Neuron (in vitro differentiated cells): ENCODE measurements at regions not wholly inside any gene's neighbourhood (a gene's known extent, or its start where the extent isn't known, plus 50 kb on each side); places are given as distances from the start of the nearest gene placed in this dataset.

Experiments
- H2AFZ ChIP-seq: one replicate; pipeline ENCODE4 v1.6.1; 2013; ENCODE audit warnings: low read depth, mild to moderate bottlenecking, inconsistent platforms, low read length, moderate library complexity
- H3K27me3 ChIP-seq: one replicate; pipeline ENCODE4 v1.6.1; 2013; ENCODE audit warnings: low read length; ENCODE audit not compliant: insufficient read depth
- H3K36me3 ChIP-seq: one replicate; pipeline ENCODE4 v1.6.1; 2013; ENCODE audit warnings: low read length; ENCODE audit not compliant: insufficient read depth
- H3K4me1 ChIP-seq: one replicate; pipeline ENCODE4 v1.6.1; 2013; ENCODE audit warnings: low read length; ENCODE audit not compliant: insufficient read depth
- H3K4me3 ChIP-seq: 2 replicates; pipeline ENCODE4 v1.5.1; 2013; ENCODE audit warnings: mild to moderate bottlenecking, low read length, moderate library complexity
- H3K9me3 ChIP-seq: one replicate; pipeline ENCODE4 v1.6.1; 2013; ENCODE audit warnings: low read length

DNA sequence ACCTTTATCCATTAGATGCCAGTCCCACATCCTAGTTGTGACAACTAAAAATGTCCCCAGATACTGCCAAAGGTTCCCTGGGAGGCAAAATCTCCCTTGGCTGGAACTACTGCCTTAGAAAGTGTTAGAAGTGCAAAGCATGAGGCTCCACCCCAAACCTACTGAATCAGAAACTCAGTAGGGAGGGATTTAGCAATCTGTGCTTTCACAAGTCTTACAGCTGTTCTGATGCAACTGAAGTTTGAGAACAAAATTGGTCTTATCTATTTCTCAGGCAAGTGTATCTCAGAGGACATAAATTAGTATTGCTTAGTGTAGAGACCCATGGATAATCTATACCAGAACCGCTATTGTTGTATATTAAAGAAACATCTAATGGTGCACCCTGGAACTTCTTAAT is 70.2 kb downstream of the CLDN1 start:
- Histone ChIP-seq H3K4me1 (no peaks in the 10 kb centered on the region), H3K4me3 (no peak overlapping the region), H3K36me3 (no peaks in the 10 kb centered on the region), H3K27me3 (no peaks in the 10 kb centered on the region), H2AFZ (no peak overlapping the region), H3K9me3 (no peaks in the 10 kb centered on the region)

DNA sequence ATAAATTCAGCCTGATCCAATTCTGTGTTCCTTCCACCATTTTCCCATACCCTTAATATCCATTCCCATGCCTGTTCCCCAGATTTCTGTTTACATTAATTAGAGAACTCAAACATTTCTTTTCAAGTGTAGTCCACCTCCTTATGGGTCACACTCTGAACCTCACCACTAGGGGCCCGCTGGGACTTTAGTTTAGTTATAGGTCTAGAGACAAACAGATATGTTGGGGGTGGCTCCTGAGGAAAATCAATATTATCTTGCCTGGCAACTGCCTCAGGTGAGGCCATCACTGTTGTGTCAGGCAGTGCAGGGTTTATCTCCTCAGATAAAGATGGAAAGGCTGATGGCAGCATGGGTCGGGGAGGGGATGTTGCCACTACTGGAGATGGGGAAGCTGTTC is 72.8 kb downstream of the CLDN1 start:
- no peaks in the 10 kb centered on the region for H3K27me3 ChIP-seq
- H3K4me1 ChIP-seq: no peaks in the 10 kb centered on the region
- H2AFZ ChIP-seq: no peak overlapping the region
- no peaks in the 10 kb centered on the region for H3K9me3 ChIP-seq
- no peak overlapping the region for H3K4me3 ChIP-seq
- no peaks in the 10 kb centered on the region for H3K36me3 ChIP-seq

DNA sequence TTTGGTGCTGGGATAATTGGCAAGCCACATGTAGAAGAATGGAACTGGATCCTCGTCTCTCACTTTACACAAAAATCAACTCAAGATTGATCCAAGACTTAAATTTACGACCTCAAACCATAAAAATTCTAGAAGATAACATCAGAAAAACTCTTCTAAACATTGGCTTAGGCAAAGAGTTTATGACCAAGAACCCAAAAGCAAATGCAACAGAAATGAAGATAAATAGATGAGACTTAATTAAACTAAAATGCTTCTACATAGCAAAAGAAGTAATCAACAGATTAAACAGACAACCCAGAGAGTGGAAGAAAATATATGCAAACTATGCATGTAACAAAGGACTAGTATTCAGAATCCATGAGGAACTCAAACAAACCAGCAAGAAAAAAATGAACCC is 80.1 kb downstream of the CLDN1 start:
- no peaks in the 10 kb centered on the region for H3K9me3 ChIP-seq
- H3K4me3 ChIP-seq: no peak overlapping the region
- no peaks in the 10 kb centered on the region for H3K27me3 ChIP-seq
- H2AFZ ChIP-seq: no peak overlapping the region
- H3K4me1 ChIP-seq: no peaks in the 10 kb centered on the region
- H3K36me3 ChIP-seq: no peaks in the 10 kb centered on the region

DNA sequence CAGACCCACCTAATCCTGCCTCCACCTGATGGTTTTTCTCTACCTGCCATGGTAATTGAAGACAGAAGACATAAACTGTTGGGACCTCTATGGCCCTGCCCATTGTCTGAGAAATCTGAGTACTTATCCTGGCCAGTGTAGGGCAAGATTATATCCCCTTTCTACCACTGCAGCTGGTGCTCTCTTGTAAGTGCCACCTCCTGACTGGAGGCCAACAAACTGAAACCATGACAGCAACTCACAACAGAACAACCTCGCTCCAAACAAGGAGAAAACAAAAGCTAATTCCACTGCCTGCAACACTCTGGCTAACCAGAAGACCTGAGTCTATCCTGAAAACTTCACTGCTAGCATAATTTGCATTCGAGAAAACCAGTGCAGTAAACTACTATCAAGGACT is 82.9 kb downstream of the CLDN1 start:
- H3K4me1 ChIP-seq: no peaks in the 10 kb centered on the region
- no peak overlapping the region for H2AFZ ChIP-seq
- H3K27me3 ChIP-seq: no peaks in the 10 kb centered on the region
- no peaks in the 10 kb centered on the region for H3K9me3 ChIP-seq
- H3K36me3 ChIP-seq: no peaks in the 10 kb centered on the region
- H3K4me3 ChIP-seq: no peak overlapping the region

DNA sequence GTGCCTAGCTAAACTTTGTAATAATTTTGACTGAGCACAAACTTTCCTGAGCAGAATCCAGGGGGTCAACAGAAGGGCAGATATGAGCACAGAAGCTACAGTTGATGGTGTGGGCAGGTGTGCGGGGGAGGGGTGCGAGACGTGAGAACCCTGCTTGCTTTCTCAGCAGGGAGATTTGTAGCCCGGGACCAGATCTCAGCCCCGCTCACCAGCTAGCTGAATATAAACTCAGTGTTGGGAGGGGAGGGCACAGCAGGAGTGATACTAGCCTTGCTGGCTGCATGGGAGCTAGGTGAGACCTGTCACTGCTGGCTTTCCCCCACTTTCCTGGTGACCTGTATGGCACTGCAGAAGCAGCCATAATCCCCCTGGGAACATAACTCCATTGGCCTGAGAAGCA is 83.4 kb downstream of the CLDN1 start:
- no peaks in the 10 kb centered on the region for H3K27me3 ChIP-seq
- H3K4me1 ChIP-seq: no peaks in the 10 kb centered on the region
- no peak overlapping the region for H3K4me3 ChIP-seq
- H2AFZ ChIP-seq: no peak overlapping the region
- no peaks in the 10 kb centered on the region for H3K36me3 ChIP-seq
- H3K9me3 ChIP-seq: no peaks in the 10 kb centered on the region

DNA sequence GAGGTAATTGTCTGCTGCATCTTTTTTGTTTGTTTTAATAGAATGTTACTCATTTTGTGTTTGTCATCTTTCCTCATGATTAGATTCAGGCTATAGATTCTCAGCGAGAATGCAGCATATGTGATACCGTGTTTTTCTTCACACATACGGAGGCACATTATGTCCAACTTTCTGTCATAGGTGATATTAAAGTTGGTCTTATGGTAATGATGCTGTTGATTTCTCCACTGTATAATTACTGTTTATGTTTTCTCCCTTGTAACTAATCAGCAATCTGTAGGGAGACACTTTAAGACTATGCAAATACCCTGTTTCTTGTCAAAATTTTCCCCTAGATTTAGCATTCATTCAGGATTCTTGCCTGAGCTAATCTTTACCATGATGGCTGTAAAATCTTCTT is 87.6 kb downstream of the CLDN1 start:
- Histone ChIP-seq H3K27me3 (no peaks in the 10 kb centered on the region), H3K4me3 (no peak overlapping the region), H3K36me3 (no peaks in the 10 kb centered on the region), H2AFZ (no peak overlapping the region), H3K4me1 (no peaks in the 10 kb centered on the region), H3K9me3 (no peaks in the 10 kb centered on the region)

DNA sequence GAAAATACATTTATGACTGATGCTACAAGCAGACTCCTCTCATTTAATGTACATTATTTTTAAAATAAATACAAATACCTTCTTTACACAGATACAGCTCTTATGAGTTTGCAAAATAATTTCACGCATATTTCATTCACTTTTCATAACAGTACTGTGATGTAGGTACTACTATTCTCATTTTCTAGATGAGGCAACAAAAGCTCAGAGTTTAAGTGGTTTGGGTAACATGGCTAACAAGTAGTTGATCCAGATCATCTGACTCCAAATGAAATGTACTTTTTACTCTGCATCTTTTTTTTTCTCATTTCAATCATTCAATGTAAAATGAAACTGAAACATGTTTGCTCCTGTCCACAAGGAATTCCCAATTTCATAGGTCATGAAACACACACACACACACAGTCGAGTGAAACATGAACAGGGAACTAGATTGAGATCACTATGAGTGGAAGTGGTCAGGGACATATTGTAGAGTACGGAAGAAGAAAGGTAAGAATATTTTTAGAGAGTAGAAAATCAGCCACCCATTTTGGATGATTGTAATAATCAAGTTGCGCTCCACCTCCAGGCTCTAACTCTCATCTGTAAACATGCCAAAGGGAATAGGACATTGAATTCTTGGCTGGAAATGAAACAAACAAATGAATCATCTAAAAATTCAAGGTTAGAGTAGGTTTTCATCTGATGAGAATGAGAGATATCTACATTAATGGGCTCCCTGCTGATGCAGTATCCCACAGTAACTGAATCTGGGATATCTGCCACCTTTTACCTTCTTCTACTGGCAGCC is 92.4 kb downstream of the CLDN1 start:
- Histone ChIP-seq H3K9me3 (no peaks in the 10 kb centered on the region), H3K36me3 (no peaks in the 10 kb centered on the region), H3K4me1 (no peaks in the 10 kb centered on the region), H2AFZ (no peak overlapping the region), H3K27me3 (no peaks in the 10 kb centered on the region), H3K4me3 (no peak overlapping the region)

DNA sequence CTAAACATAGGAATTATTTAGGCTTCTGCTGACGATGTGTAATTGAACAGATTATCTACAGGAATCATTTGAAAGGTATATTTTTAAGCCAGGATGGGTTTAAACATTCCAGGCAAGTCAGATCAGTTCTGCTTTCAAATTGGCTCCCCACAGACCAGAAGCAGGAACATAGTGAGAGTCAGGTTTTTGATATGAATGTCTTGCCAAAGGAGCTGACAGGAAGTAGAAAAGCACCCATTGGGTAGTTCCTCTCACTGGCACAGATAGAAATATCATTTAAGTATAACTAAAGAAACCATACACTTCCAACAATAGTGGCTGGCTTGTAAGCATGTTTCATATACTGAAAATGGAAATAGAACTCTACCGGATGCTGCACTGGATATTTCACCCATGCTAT is 95.2 kb downstream of the CLDN1 start:
- H3K36me3 ChIP-seq: no peaks in the 10 kb centered on the region
- no peak overlapping the region for H3K4me3 ChIP-seq
- H3K4me1 ChIP-seq: no peaks in the 10 kb centered on the region
- H3K9me3 ChIP-seq: no peaks in the 10 kb centered on the region
- H2AFZ ChIP-seq: no peak overlapping the region
- no peaks in the 10 kb centered on the region for H3K27me3 ChIP-seq

DNA sequence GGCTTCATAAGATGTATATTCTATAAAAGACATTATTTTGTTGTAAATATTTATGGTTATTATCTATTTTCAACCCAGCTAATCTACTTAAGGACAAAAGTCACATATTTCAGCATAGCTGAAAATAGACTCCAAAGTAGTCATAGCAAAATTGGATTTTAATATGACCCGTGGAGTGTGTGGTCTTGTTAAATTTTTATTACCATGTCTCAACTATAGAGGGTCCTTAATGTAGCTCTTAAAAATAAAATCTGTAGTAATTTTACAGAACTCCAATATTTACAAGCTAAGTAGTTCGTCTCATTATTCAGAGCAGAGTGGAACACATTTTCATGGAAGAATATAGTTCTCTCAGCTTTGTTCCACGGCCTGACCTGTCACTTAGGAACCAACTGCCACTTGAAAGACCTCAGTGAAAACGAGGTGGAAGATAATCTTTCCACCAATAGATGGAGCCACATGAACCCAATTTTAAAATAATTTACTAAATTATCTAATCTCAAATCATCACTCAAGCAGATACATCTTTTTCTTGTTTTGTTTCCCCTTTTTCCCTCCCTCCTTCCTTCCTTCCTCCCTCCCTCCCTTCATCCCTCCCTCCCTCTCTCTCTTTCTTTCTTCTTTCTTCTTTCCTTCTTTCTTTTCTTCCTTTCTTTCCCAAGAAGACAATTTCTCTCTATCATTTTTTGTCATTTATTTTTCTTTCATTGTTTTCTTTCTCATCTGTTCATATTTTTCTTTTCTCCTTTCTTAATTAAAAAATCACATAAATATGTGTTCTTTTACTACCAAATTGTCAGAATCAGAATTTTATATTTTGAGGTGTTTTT is 97.2 kb downstream of the CLDN1 start:
- Histone ChIP-seq H3K9me3 (no peaks in the 10 kb centered on the region), H2AFZ (no peak overlapping the region), H3K27me3 (no peaks in the 10 kb centered on the region), H3K36me3 (no peaks in the 10 kb centered on the region), H3K4me1 (no peaks in the 10 kb centered on the region), H3K4me3 (no peak overlapping the region)

DNA sequence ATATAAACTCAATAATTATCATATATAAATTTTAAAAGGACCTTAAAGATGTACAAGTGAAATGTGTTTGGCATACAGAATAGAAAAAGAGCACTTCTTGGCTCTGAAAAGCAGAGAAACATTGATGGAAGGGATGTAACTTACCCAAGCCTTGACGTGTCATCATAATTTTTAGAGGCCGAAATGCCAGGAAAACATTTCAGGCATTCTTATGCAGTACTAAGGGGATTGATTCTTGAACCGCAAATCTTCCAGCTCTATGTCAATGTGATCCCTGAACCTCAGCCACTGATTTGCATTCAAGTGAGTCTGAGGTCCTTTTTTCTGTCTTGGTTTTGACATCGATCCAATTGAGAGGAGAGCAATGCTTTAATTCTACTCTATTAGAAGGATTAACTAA is 97.8 kb downstream of the CLDN1 start:
- Histone ChIP-seq H3K36me3 (no peaks in the 10 kb centered on the region), H2AFZ (no peak overlapping the region), H3K27me3 (no peaks in the 10 kb centered on the region), H3K9me3 (no peaks in the 10 kb centered on the region), H3K4me3 (no peak overlapping the region), H3K4me1 (no peaks in the 10 kb centered on the region)

DNA sequence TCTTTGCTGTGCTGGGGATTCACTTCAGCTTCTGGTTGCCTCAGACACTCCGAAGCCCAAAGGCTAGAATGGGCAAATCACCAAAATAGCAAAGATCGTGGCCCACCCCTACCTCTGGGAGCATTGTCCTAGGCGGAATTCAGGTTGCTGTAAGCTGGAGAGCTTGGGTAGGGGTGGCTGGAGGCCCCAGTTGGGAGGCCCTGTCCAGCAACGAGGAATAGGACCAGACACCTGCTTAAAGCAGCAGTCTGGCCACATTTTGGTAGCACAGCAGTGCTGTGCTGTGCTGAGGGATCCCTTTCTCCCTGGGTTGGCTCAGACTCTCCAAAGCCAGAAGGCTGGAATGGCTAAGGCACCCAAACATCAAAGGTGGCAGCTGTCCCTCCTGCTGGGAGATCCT is 99.3 kb downstream of the CLDN1 start:
- Histone ChIP-seq H3K27me3 (no peaks in the 10 kb centered on the region), H2AFZ (no peak overlapping the region), H3K36me3 (no peaks in the 10 kb centered on the region), H3K4me3 (no peak overlapping the region), H3K9me3 (no peaks in the 10 kb centered on the region), H3K4me1 (no peaks in the 10 kb centered on the region)

DNA sequence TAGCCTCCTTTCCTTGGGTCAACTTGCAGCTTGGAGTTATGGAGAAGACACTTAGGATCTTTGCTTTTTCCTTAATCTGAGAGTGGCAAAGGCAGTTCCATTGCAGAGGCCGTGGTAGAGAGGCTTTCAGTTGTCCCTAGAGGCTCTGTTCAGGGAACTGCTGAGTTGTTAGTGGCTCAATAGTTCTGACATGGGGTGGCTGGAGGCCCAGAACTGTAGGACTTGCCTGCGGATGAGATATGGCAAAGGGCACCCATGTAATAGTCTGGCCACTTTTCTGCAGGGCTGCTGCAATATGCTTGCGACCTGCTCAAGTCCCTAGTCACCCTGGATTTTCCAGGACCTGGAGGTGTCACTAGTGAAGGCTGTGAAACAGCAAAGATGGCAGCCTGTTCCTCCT is 99.9 kb downstream of the CLDN1 start:
- Histone ChIP-seq H2AFZ (no peak overlapping the region), H3K9me3 (no peaks in the 10 kb centered on the region), H3K4me3 (no peak overlapping the region), H3K27me3 (no peaks in the 10 kb centered on the region), H3K4me1 (no peaks in the 10 kb centered on the region), H3K36me3 (no peaks in the 10 kb centered on the region)

DNA sequence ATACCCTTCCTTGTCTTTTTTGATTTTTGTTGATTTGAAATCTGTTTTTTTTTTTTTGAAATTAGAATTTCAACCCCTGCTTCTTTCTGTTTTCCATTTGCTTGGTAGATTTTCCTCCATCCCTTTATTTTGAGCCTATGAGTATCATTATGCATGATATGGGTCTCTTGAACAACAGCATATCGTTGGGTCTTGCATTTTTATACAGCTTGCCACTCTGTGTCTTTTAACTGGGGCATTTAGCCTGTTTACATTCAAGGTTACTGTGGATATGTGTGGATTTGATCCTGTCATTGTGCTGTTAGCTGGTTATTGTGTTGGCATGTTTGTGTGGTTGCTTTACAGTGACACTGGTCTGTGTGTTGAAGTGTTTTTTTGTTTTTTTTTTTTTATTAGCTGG is 99.7 kb upstream of the P3H2 start:
- Histone ChIP-seq H2AFZ (no peak overlapping the region), H3K9me3 (no peaks in the 10 kb centered on the region), H3K4me1 (no peaks in the 10 kb centered on the region), H3K36me3 (no peaks in the 10 kb centered on the region), H3K4me3 (no peak overlapping the region), H3K27me3 (no peaks in the 10 kb centered on the region)
